HEK293 (cell line): ENCODE measurements at regions not wholly inside any gene's neighbourhood (a gene's known extent, or its start where the extent isn't known, plus 50 kb on each side); places are given as distances from the start of the nearest gene placed in this dataset.

Experiments
- CTCF ChIA-PET: fragments of 350-600 bp; formaldehyde crosslinking; extraction: SDS; loops from one replicate; lab custom pipeline; 2021; ENCODE audit warnings: antibody characterized with exemption; lab: Yijun Ruan, JAX
- POLR2A ChIA-PET: fragments of 300-600 bp; formaldehyde crosslinking; extraction: SDS; loops from one replicate; lab custom pipeline; 2020; ENCODE audit warnings: antibody characterized with exemption, inconsistent platforms; lab: Yijun Ruan, JAX
- H3K27ac ChIP-seq: fragments of 200-500 bp; sonication (Bioruptor generic); 2 replicates; pipeline ENCODE4 v1.5.1; 2014; ENCODE audit warnings: low read depth, low read length, control low read depth, inconsistent platforms; ENCODE audit errors: extremely low read depth
- H3K36me3 ChIP-seq, 2 experiments: fragments of 200-500 bp in 1 of 2; sonication (Bioruptor generic) in 1 of 2; 1 replicate in 1 of 2; 2 replicates in 1 of 2; pipeline ENCODE4 v1.5.1; 2014 to 2017; ENCODE audit warnings: inconsistent platforms in 2 of 2, low read length in 2 of 2; ENCODE audit not compliant: control insufficient read depth in 2 of 2, insufficient read depth in 1 of 2
- H3K4me1 ChIP-seq: fragments of 200-500 bp; sonication (Bioruptor generic); 2 replicates; pipeline ENCODE4 v1.5.1; 2014; ENCODE audit warnings: mild to moderate bottlenecking, low read length, inconsistent platforms; ENCODE audit not compliant: control insufficient read depth, insufficient read depth
- H3K4me3 ChIP-seq: 2 replicates; pipeline ENCODE4 v1.5.1; 2011; ENCODE audit warnings: low read depth, mild to moderate bottlenecking, control low read depth, low read length, moderate library complexity
- H3K9me3 ChIP-seq: fragments of 200-500 bp; sonication (Bioruptor generic); 2 replicates; pipeline ENCODE4 v1.5.1; 2014; ENCODE audit warnings: low read depth, low read length, inconsistent platforms; ENCODE audit not compliant: control insufficient read depth, insufficient read depth
- GLIS2 ChIP-seq: fragments of 450-650 bp; formaldehyde crosslinking; IDR thresholded peaks from 2 replicates; pipeline ENCODE4 v1.5.1; 2016; ENCODE audit warnings: missing biosample characterization, missing genetic modification characterization
- KLF9 ChIP-seq: fragments of 450-650 bp; formaldehyde crosslinking; IDR thresholded peaks from 2 replicates; pipeline ENCODE4 v1.5.1; 2016; ENCODE audit warnings: missing biosample characterization, missing genetic modification characterization, low read depth
- RBAK ChIP-seq: fragments of 450-650 bp; formaldehyde crosslinking; IDR thresholded peaks from 2 replicates; pipeline ENCODE4 v1.5.1; 2016; ENCODE audit warnings: missing biosample characterization, missing genetic modification characterization
- SETDB1 ChIP-seq: IDR thresholded peaks from one replicate; pipeline ENCODE4 v1.6.1; 2017; ENCODE audit warnings: mild to moderate bottlenecking, low read length, moderate library complexity, mixed read lengths; ENCODE audit not compliant: insufficient read length
- TRIM28 ChIP-seq: IDR thresholded peaks from 2 replicates; pipeline ENCODE4 v1.6.1; 2011; ENCODE audit warnings: low read length, control low read depth, borderline replicate concordance
- ZFP37 ChIP-seq: fragments of 450-650 bp; formaldehyde crosslinking; IDR thresholded peaks from 2 replicates; pipeline ENCODE4 v1.5.1; 2016; ENCODE audit warnings: missing biosample characterization, missing genetic modification characterization
- ZNF121 ChIP-seq: fragments of 450-650 bp; formaldehyde crosslinking; IDR thresholded peaks from 2 replicates; pipeline ENCODE4 v1.5.1; 2016; ENCODE audit warnings: missing biosample characterization, missing genetic modification characterization
- ZNF16 ChIP-seq: fragments of 450-650 bp; formaldehyde crosslinking; IDR thresholded peaks from 2 replicates; pipeline ENCODE4 v1.5.1; 2016; ENCODE audit warnings: low read depth, missing biosample characterization, missing genetic modification characterization
- ZNF211 ChIP-seq: fragments of 450-650 bp; formaldehyde crosslinking; IDR thresholded peaks from 2 replicates; pipeline ENCODE4 v1.5.1; 2016; ENCODE audit warnings: low read depth, missing biosample characterization, missing genetic modification characterization
- ZNF280D ChIP-seq: fragments of 450-650 bp; formaldehyde crosslinking; IDR thresholded peaks from 2 replicates; pipeline ENCODE4 v1.5.1; 2016; ENCODE audit warnings: missing biosample characterization, missing genetic modification characterization
- ZNF302 ChIP-seq: fragments of 450-650 bp; formaldehyde crosslinking; IDR thresholded peaks from 2 replicates; pipeline ENCODE4 v1.5.1; 2016; ENCODE audit warnings: missing biosample characterization, missing genetic modification characterization, low read depth
- ZNF311 ChIP-seq: fragments of 450-650 bp; formaldehyde crosslinking; IDR thresholded peaks from 2 replicates; pipeline ENCODE4 v1.5.1; 2017; ENCODE audit warnings: missing biosample characterization, missing genetic modification characterization, borderline replicate concordance
- ZNF366 ChIP-seq: fragments of 450-650 bp; formaldehyde crosslinking; conservative IDR thresholded peaks from 2 replicates; pipeline ENCODE4 v1.5.1; 2016; ENCODE audit warnings: missing biosample characterization, missing genetic modification characterization
- ZNF449 ChIP-seq: fragments of 450-650 bp; formaldehyde crosslinking; IDR thresholded peaks from 2 replicates; pipeline ENCODE4 v1.5.1; 2017; ENCODE audit warnings: missing biosample characterization, mild to moderate bottlenecking, missing genetic modification characterization, moderate library complexity
- ZNF510 ChIP-seq: fragments of 450-650 bp; formaldehyde crosslinking; IDR thresholded peaks from 2 replicates; pipeline ENCODE4 v1.5.1; 2018; ENCODE audit warnings: mild to moderate bottlenecking, missing genetic modification characterization, missing biosample characterization; ENCODE audit not compliant: insufficient replicate concordance
- ZNF530 ChIP-seq: fragments of 450-650 bp; formaldehyde crosslinking; IDR thresholded peaks from 2 replicates; pipeline ENCODE4 v1.5.1; 2016; ENCODE audit warnings: low read depth, missing biosample characterization, missing genetic modification characterization
- ZNF548 ChIP-seq: fragments of 450-650 bp; formaldehyde crosslinking; IDR thresholded peaks from 2 replicates; pipeline ENCODE4 v1.5.1; 2016; ENCODE audit warnings: missing biosample characterization, missing genetic modification characterization
- ZNF549 ChIP-seq: fragments of 450-650 bp; IDR thresholded peaks from 2 replicates; pipeline ENCODE4 v1.5.1; 2018; ENCODE audit warnings: missing biosample characterization, missing genetic modification characterization, mild to moderate bottlenecking, inconsistent platforms, moderate library complexity
- ZNF610 ChIP-seq: fragments of 450-650 bp; formaldehyde crosslinking; IDR thresholded peaks from 2 replicates; pipeline ENCODE4 v1.5.1; 2016; ENCODE audit warnings: missing biosample characterization, missing genetic modification characterization, borderline replicate concordance
- ZNF701 ChIP-seq: fragments of 450-650 bp; formaldehyde crosslinking; IDR thresholded peaks from 2 replicates; pipeline ENCODE4 v1.5.1; 2016; ENCODE audit warnings: missing biosample characterization, missing genetic modification characterization
- ZNF776 ChIP-seq: fragments of 450-650 bp; formaldehyde crosslinking; IDR thresholded peaks from 2 replicates; pipeline ENCODE4 v1.5.0; 2017; ENCODE audit warnings: missing biosample characterization, missing genetic modification characterization, borderline replicate concordance
- TF ChIP-seq, protein P1 (sequence below): fragments of 450-650 bp; formaldehyde crosslinking; IDR thresholded peaks from 2 replicates; pipeline ENCODE4 v1.5.1; 2016; ENCODE audit warnings: missing biosample characterization, missing genetic modification characterization

DNA sequence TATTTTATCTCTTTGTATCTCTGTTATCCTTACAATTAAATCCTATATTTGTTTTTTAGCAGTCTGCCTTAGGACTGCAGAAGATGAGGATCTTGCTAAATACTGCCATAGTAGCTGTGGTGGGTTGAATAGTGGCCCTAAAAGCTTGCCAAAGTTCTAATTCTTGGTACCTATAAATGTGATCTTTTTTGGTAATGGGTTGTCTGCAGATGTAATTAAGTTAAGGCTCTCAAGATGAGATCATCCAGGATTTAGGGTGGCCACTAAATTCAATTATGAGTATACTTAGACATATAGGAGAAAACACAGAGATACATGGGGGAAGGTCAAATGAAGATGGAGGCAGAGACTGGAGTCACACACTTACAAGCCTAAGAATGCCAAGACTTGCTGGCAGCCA lies 1753.7 kb downstream of the RPA4 start (continued):
- TF ChIP-seq KLF9 (no peak), GLIS2 (tag by site-specific recombination) (no peak)

GRCh38 chrX:98646351-98646750 lies 1762.6 kb downstream of the RPA4 start:
- H3K4me3 ChIP-seq: no peak overlapping the region
- POLR2A ChIA-PET: no interaction called here
- no peaks in the 10 kb centered on the region for H3K4me1 ChIP-seq
- TF ChIP-seq RBAK (tag by site-specific recombination): no peak
- no peak for TF ChIP-seq ZNF610 (tag by site-specific recombination)
- TF ChIP-seq ZNF701 (tag by site-specific recombination): no peak
- no peak for TF ChIP-seq ZNF449 (tag by site-specific recombination)
- TF ChIP-seq ZNF211: no peak
- no peak for TF ChIP-seq ZNF530 (tag by site-specific recombination)
- no peak for TF ChIP-seq ZNF302 (tag by site-specific recombination)
- TF ChIP-seq, protein P1, sequence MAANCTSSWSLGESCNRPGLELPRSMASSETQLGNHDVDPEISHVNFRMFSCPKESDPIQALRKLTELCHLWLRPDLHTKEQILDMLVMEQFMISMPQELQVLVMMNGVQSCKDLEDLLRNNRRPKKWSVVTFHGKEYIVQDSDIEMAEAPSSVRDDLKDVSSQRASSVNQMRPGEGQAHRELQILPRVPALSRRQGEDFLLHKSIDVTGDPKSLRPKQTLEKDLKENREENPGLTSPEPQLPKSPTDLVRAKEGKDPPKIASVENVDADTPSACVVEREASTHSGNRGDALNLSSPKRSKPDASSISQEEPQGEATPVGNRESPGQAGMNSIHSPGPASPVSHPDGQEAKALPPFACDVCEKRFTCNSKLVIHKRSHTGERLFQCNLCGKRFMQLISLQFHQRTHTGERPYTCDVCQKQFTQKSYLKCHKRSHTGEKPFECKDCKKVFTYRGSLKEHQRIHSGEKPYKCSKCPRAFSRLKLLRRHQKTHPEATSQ: no peak
- no peak for TF ChIP-seq ZNF549 (tag by site-specific recombination)
- no peak for TF ChIP-seq ZNF548
- no peak for TF ChIP-seq ZNF280D (tag by site-specific recombination)
- no peak for TF ChIP-seq ZNF16 (tag by site-specific recombination)
- TF ChIP-seq TRIM28: no peak
- no peak for TF ChIP-seq ZNF311 (tag by site-specific recombination)
- TF ChIP-seq SETDB1: no peak
- no peak for TF ChIP-seq ZNF776
- TF ChIP-seq ZFP37 (tag by site-specific recombination): no peak
- no peak for TF ChIP-seq ZNF366
- TF ChIP-seq ZNF121: no peak
- no peak for TF ChIP-seq ZNF510 (tag by site-specific recombination)
- TF ChIP-seq, all 188 proteins: peak for 0
- H3K9me3 ChIP-seq: no peaks in the 10 kb centered on the region
- H3K36me3 ChIP-seq: no peaks in the 10 kb centered on the region
- CTCF ChIA-PET: interaction anchor here (0.6 kb wide), 1 partner anchor 453 kb away, joined by 3 read pairs; no protein-coding TSS in a partner anchor
- no peak overlapping the region for H3K27ac ChIP-seq
